GM18858 (cell line): ENCODE measurements at regions not wholly inside any gene's neighbourhood (a gene's known extent, or its start where the extent isn't known, plus 50 kb on each side); places are given as distances from the start of the nearest gene placed in this dataset.
"Not testable (repeated sequence)": the region's sequence is repeated elsewhere in the genome, so short reads cannot be mapped to it uniquely, and the experiment has no call there.

Experiments
- ATAC-seq: cut with Tn5 transposase; IDR thresholded peaks from one replicate; pipeline ENCODE4 v1.9.1; 2021; ENCODE audit not compliant: unreplicated experiment

GRCh38 chr1:185681034-185681633, 53.1 kb upstream of the HMCN1 start:
- ATAC-seq: peak; percentile 69

GRCh38 chr1:185680453-185680852, 53.7 kb upstream of the HMCN1 start:
- no peak for ATAC-seq

- ATAC-seq: no peak
Measured at GRCh38 chr1:185679220-185679619, 55.0 kb upstream of the HMCN1 start.

GRCh38 chr1:185676969-185677368, 57.2 kb upstream of the HMCN1 start:
- ATAC-seq: no peak

GRCh38 chr1:185674201-185674600, 60.0 kb upstream of the HMCN1 start:
- peak; percentile 79 for ATAC-seq

GRCh38 chr1:185672719-185673360, 61.4 kb upstream of the HMCN1 start:
- no peak for ATAC-seq

GRCh38 chr1:185670187-185670627, 64.0 kb upstream of the HMCN1 start:
- ATAC-seq: no peak

- ATAC-seq: no peak
Measured at GRCh38 chr1:185668013-185668412, 66.2 kb upstream of the HMCN1 start.

GRCh38 chr1:185666582-185666981, 67.6 kb upstream of the HMCN1 start:
- no peak for ATAC-seq

GRCh38 chr1:185663771-185664296, 70.4 kb upstream of the HMCN1 start:
- no peak for ATAC-seq

- ATAC-seq: no peak
Measured at GRCh38 chr1:185663332-185663731, 70.9 kb upstream of the HMCN1 start.

- ATAC-seq: no peak
Measured at GRCh38 chr1:185661971-185662370, 72.2 kb upstream of the HMCN1 start.

GRCh38 chr1:185656663-185657062, 77.5 kb upstream of the HMCN1 start:
- no peak for ATAC-seq

- ATAC-seq: no peak
Measured at GRCh38 chr1:185654952-185655314, 79.3 kb upstream of the HMCN1 start.

GRCh38 chr1:185654199-185654951, 79.8 kb upstream of the HMCN1 start:
- ATAC-seq: no peak

- ATAC-seq: no peak
Measured at GRCh38 chr1:185653615-185654014, 80.6 kb upstream of the HMCN1 start.

- ATAC-seq: no peak
Measured at GRCh38 chr1:185652348-185652747, 81.8 kb upstream of the HMCN1 start.

- no peak for ATAC-seq
Measured at GRCh38 chr1:185650602-185651230, 83.5 kb upstream of the HMCN1 start.

GRCh38 chr1:185648858-185649589, 85.2 kb upstream of the HMCN1 start:
- no peak for ATAC-seq

- ATAC-seq: not testable (repeated sequence)
Measured at GRCh38 chr1:185647597-185648267, 86.5 kb upstream of the HMCN1 start.
